GM11168 (cell line): ENCODE measurements at regions not wholly inside any gene's neighbourhood (a gene's known extent, or its start where the extent isn't known, plus 50 kb on each side); places are given as distances from the start of the nearest gene placed in this dataset.

Experiments
- in situ Hi-C: fragments of 300-500 bp; cut with MboI; formaldehyde crosslinking; loops from one replicate; pipeline ENCODE4 v1.12.0; 2022; ENCODE audit warnings: low sequenced_read_pairs; ENCODE audit not compliant: unreplicated experiment

DNA sequence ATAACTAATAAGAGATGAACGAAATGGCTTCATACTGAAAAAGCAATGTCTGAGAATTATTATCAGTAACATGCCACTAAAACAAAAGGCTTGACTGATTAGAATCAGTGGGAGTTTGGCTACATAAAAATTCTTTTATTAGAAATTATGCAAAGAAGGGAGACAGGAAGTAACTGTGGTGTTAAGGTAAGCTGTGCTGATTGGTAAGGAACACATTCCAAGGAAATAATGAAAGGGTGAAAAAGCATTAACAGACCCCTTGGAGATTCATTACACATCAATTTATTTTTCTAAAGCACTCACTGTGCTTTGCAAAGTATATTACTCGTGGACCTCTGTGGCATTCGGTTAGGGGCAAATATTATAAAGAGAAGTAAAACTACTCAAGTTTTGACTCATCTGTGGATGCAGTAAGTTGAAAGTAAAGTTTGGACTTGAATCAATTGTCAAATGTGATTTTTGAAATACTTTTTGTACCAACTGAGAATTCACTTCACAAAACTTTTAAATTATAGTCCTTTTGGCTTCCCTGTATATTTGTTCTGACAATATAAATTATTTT, 176.1 kb upstream of the ZPLD1 start:
- in situ Hi-C loops, result no loop called here

- in situ Hi-C loops, result no loop called here
These were observed 175.2 kb upstream of the ZPLD1 start for GRCh38 chr3:102259663-102260062.

- in situ Hi-C loops, result no loop called here
These were observed 169.1 kb upstream of the ZPLD1 start for GRCh38 chr3:102265720-102266119.

GRCh38 chr3:102269406-102269805, 165.4 kb upstream of the ZPLD1 start:
- in situ Hi-C loops, result no loop called here

DNA sequence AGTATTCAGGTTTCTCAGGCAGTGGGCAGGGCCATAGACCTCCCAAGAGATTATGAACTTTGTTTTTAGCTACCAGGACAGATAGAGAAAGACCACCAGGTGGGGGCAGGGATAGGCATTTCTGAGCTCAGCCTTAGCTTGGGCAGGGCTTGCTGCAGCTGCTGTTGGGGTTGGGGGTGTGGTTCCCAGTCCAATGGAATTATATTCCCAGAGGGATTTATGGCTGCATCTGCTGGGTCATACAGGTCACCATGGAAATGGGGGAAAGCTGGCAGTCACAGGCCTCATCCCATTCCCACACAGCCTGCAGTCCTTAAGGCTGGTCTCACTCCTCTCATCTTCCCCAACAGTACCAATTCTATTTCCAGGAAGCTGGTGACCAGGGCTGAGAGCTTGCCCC, 144.6 kb upstream of the ZPLD1 start:
- in situ Hi-C loops, result no loop called here

- in situ Hi-C loops, result no loop called here
These were observed 139.1 kb upstream of the ZPLD1 start for GRCh38 chr3:102295756-102296155.

DNA sequence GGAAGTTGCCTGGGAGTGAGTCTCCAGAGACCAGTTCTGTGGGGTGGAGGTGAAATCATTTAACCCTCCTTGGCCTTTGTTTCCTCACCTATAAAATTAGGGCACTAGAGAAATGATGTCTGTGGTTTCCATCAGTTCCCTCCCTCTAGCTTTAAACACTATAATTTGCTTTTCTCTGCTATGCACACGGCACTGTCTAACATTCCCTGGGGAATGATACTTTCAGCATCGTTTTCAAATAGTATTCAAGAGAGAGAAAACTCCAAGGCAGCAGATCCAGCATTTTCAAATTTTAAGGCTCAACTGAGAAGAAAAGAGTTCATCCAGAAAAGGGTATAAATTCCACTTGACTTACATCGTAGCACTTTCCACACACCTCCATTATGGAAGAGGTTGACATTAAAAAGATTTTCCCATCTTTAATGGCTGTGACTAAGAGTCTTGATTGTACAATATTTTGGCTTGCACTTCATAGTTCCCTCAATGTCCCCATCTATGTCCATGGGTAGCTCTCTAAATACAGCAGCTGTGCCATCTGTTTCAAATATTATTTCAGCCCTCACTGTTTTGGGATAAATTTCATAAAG, 137.7 kb upstream of the ZPLD1 start:
- in situ Hi-C loops, result no loop called here

- in situ Hi-C loops, result no loop called here
These were observed 135.5 kb upstream of the ZPLD1 start for GRCh38 chr3:102299125-102299877.

GRCh38 chr3:102301155-102301880, 133.5 kb upstream of the ZPLD1 start:
- in situ Hi-C loops, result no loop called here

DNA sequence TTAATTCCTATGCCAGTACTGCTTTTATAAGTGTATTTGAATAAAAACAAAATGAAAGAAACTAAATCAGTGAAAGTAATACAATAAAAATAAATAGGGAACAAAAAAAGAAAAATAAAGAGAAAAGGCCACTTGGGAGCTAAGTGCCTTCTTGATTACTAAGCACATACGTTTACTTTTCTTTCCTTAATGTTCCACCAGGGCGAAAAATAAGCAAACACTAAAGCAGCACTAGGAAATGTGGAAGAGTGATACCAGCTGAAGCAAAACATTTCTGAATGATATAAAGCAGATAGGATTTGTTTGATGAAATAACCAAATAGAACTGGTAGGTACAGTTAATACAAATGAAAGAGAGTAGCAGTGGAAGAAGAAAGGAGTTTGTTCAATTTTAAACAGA, 132.8 kb upstream of the ZPLD1 start:
- in situ Hi-C loops, result no loop called here

GRCh38 chr3:102304550-102304949, 130.3 kb upstream of the ZPLD1 start:
- in situ Hi-C loops, result no loop called here

DNA sequence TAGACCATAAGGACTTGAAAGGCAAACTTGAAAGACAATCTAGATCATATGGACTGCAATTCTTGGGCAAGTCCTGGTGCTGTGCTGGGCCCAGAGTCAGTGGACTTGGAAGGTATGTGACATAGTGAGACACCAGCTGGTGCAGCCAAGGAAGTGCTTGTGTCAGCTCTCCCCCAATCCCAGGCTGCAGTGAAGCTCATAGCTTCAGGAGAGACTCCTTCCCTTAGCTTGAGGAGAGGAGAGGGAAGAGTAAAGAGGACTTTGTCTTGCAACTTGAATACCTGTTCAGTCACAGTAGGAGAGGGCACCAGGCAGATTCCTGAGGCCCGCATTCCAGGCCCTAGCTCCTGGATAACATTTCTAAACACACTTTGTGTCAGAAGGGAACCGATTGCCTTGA, 127.4 kb upstream of the ZPLD1 start:
- in situ Hi-C loops, result no loop called here

GRCh38 chr3:102329066-102329465, 105.7 kb upstream of the ZPLD1 start:
- in situ Hi-C loops, result no loop called here

DNA sequence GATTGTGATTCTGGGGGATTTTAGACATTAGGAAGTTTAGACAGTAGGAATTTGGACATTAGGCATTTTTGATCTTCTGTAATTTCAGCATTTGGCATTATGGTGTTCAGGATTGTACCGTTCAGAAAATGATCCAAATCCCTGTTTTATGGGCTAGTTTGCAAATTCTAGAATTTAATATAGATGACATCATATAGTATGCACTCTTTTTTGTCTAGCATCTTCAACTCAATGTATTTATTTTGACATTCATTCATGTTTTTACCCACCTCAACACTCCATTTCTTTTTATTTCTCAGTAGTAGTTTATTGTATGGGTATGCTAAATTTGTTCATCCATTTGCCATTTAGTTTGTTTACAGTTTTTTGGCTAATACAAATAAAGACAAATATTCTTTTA, 105.3 kb upstream of the ZPLD1 start:
- in situ Hi-C loops, result no loop called here

DNA sequence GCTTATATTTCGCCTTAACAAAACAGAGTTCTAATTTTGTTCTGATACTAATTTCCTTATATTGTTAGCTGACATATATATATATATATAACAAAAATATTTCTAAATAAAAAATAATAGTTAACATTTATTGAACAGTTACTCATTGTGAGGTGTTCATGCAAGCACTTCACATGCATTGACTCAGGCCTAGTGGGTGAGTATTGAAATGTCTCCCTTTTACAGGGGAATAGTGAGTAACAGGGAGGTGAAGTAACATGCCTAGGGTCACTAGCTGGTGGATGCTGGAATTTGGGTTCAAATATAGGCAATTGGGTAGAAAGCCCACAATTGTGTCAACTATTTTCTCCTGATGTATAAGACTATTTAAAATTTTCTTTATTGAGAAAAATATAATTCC, 102.6 kb upstream of the ZPLD1 start:
- in situ Hi-C loops, result no loop called here

- in situ Hi-C loops, result no loop called here
These were observed 101.9 kb upstream of the ZPLD1 start for GRCh38 chr3:102332934-102333333.

- in situ Hi-C loops, result no loop called here
These were observed 98.7 kb upstream of the ZPLD1 start for GRCh38 chr3:102336130-102336529.

DNA sequence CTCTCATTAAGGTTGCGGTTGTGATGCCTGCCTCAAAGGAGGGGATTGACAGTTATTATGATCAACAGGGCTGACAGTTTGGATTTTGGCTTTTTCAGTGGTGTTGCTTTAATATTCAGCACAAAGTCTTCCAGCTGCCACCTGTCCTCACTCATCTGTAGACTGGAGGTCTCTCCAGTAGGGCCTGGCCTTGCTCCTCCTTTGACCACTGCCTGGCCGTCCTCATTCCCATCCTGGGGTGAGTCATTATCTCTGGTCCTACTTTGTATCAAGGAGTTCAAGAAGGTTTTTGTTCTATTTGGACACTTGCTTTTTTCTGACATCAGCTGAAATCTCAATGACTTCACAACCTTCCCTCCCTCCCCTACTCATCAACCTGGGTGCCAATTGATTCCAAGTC, 95.1 kb upstream of the ZPLD1 start:
- in situ Hi-C loops, result no loop called here

- in situ Hi-C loops, result no loop called here
These were observed 87.9 kb upstream of the ZPLD1 start for GRCh38 chr3:102346897-102347296.

- in situ Hi-C loops, result no loop called here
These were observed 85.9 kb upstream of the ZPLD1 start for GRCh38 chr3:102348904-102349303.

GRCh38 chr3:102353148-102353547, 81.7 kb upstream of the ZPLD1 start:
- in situ Hi-C loops, result no loop called here
